GM10248 (cell line): ENCODE measurements at regions not wholly inside any gene's neighbourhood (a gene's known extent, or its start where the extent isn't known, plus 50 kb on each side); places are given as distances from the start of the nearest gene placed in this dataset.

Experiments used
- CTCF ChIA-PET: fragments of 300-600 bp; sonication (Branson Sonifier 250); formaldehyde crosslinking; extraction: SDS; loops from one replicate; lab custom pipeline; 2021; ENCODE audit warnings: antibody characterized with exemption; lab: Yijun Ruan, JAX
- POLR2A ChIA-PET: fragments of 350-650 bp; sonication (Branson Sonifier 250); formaldehyde crosslinking; extraction: SDS; loops from one replicate; lab custom pipeline; 2020; ENCODE audit warnings: antibody characterized with exemption; lab: Yijun Ruan, JAX
- DNase-seq: peaks from one replicate; pipeline ENCODE4 v3.0.0; 2012; ENCODE audit errors: extremely low spot score
- TF ChIP-seq, protein P1 (sequence below): IDR thresholded peaks from 2 replicates; pipeline ENCODE4 v1.5.1; 2012; ENCODE audit warnings: mild to moderate bottlenecking, low read depth; ENCODE audit errors: extremely low read depth, missing control alignments, control extremely low read depth

- TF ChIP-seq, protein P1, sequence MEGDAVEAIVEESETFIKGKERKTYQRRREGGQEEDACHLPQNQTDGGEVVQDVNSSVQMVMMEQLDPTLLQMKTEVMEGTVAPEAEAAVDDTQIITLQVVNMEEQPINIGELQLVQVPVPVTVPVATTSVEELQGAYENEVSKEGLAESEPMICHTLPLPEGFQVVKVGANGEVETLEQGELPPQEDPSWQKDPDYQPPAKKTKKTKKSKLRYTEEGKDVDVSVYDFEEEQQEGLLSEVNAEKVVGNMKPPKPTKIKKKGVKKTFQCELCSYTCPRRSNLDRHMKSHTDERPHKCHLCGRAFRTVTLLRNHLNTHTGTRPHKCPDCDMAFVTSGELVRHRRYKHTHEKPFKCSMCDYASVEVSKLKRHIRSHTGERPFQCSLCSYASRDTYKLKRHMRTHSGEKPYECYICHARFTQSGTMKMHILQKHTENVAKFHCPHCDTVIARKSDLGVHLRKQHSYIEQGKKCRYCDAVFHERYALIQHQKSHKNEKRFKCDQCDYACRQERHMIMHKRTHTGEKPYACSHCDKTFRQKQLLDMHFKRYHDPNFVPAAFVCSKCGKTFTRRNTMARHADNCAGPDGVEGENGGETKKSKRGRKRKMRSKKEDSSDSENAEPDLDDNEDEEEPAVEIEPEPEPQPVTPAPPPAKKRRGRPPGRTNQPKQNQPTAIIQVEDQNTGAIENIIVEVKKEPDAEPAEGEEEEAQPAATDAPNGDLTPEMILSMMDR = no peak
- ChIA-PET POLR2A (no interaction called here), CTCF (interaction anchor here (1.7 kb wide), 1 partner anchor 12 kb away, joined by 6 read pairs; no protein-coding TSS in a partner anchor)
- no peak for DNase-seq
These were observed 289.3 kb upstream of the PLSCR5 start for GRCh38 chr3:146894406-146894805.

- CTCF ChIA-PET = interaction anchor here (0.9 kb wide), 1 partner anchor 15 kb away, joined by 3 read pairs; no protein-coding TSS in a partner anchor
- POLR2A ChIA-PET = no interaction called here
- TF ChIP-seq, protein P1 = no peak
- DNase-seq = no peak
These were observed 286.9 kb upstream of the PLSCR5 start for GRCh38 chr3:146892041-146892440.

GRCh38 chr3:146889626-146890025 is 284.5 kb upstream of the PLSCR5 start:
- TF ChIP-seq, protein P1 = no peak
- DNase-seq = no peak
- POLR2A ChIA-PET = no interaction called here
- CTCF ChIA-PET = no interaction called here

- ChIA-PET CTCF (interaction anchor here (1.3 kb wide), 1 partner anchor 11 kb away, joined by 3 read pairs; no protein-coding TSS in a partner anchor), POLR2A (no interaction called here)
- DNase-seq = no peak
- TF ChIP-seq, protein P1 = no peak
These were observed 283.0 kb upstream of the PLSCR5 start for GRCh38 chr3:146888176-146888575.

- TF ChIP-seq, protein P1 = no peak
- POLR2A ChIA-PET = no interaction called here
- CTCF ChIA-PET = interaction anchor here (1.3 kb wide), 1 partner anchor 11 kb away, joined by 3 read pairs; no protein-coding TSS in a partner anchor
- DNase-seq = no peak
These were observed 279.6 kb upstream of the PLSCR5 start for GRCh38 chr3:146884721-146885120.

DNA sequence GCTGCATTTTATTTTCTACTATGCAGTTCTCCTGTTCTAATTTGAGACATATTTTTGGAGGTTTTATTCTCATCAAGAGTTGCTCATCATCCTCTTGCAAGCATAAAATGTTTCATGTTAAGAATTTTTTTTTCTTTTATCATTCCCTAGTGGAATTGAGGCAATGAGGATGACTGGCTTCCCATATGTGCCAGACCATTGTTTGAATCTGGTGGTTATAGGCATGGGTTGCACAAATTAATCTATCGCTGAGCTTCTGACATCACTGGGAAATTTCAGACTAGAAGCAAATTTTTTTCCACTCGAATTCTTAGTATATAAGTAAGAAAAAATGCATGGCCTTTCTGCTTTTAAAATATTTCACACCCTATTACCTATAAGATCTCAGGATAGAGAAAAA is 279.1 kb upstream of the PLSCR5 start:
- no peak for DNase-seq
- ChIA-PET CTCF (interaction anchor here (1.3 kb wide), 1 partner anchor 11 kb away, joined by 3 read pairs; no protein-coding TSS in a partner anchor), POLR2A (no interaction called here)
- TF ChIP-seq, protein P1 = no peak
